HL-60 (cell line): ENCODE measurements at regions not wholly inside any gene's neighbourhood (a gene's known extent, or its start where the extent isn't known, plus 50 kb on each side); places are given as distances from the start of the nearest gene placed in this dataset.

ENCODE experiments used
- DNase-seq, 2 experiments: peaks; one replicate each; pipeline ENCODE4 v3.0.0-alpha.2; 2010 to 2020; ENCODE audit warnings: low read depth in 1 of 2, low spot score in 1 of 2
- H3K27ac ChIP-seq: fragments of 250-450 bp; sonication (Bioruptor Pico); replicated peaks from 2 replicates; pipeline ENCODE4 v1.5.1; 2020; ENCODE audit warnings: mild to moderate bottlenecking, moderate library complexity
- H3K27me3 ChIP-seq: fragments of 250-450 bp; sonication (Bioruptor Pico); 2 replicates; pipeline ENCODE4 v1.5.1; 2021; ENCODE audit warnings: mild to moderate bottlenecking, moderate library complexity; ENCODE audit not compliant: insufficient read depth, poor library complexity, severe bottlenecking
- H3K4me3 ChIP-seq: replicated peaks from 2 replicates; pipeline ENCODE4 v1.5.1; 2011; ENCODE audit warnings: mild to moderate bottlenecking, control low read depth, low read length; ENCODE audit not compliant: insufficient read depth
- CTCF ChIP-seq: IDR thresholded peaks from one replicate; pipeline ENCODE4 v1.5.1; 2011; ENCODE audit warnings: low read length, control low read depth, inconsistent platforms; ENCODE audit not compliant: insufficient read depth
- GABPA ChIP-seq: IDR thresholded peaks from 2 replicates; pipeline ENCODE4 v1.6.1; 2012; ENCODE audit warnings: low read depth
- POLR2AphosphoS5 ChIP-seq: IDR thresholded peaks from 2 replicates; pipeline ENCODE4 v1.6.1; 2012; ENCODE audit warnings: low read depth
- REST ChIP-seq: IDR thresholded peaks from 2 replicates; pipeline ENCODE4 v1.6.1; 2012; ENCODE audit warnings: low read depth; ENCODE audit not compliant: insufficient replicate concordance
- SPI1 ChIP-seq: IDR thresholded peaks from 2 replicates; pipeline ENCODE4 v1.6.1; 2012; ENCODE audit warnings: low read depth, mild to moderate bottlenecking, borderline replicate concordance

GRCh38 chr5:40378396-40379177 is 301.1 kb upstream of the PTGER4 start:
- TF ChIP-seq CTCF (no peak), GABPA (no peak), REST (no peak), POLR2AphosphoS5 (no peak), SPI1 (peak; percentile 28; the same call in 1 of the 2 replicates)
- Histone ChIP-seq H3K4me3 (no peak overlapping the region), H3K27ac (peak overlapping the region; percentile 80), H3K27me3 (no peaks in the 10 kb centered on the region)
- DNase-seq, result peak in 1 of 2 experiments; percentile 57

- no peak for DNase-seq
- H3K4me3 ChIP-seq, result no peak overlapping the region
- H3K27ac ChIP-seq, result peak overlapping the region; percentile 53
- H3K27me3 ChIP-seq, result no peaks in the 10 kb centered on the region
- TF ChIP-seq SPI1 (peak; percentile 26; the same call in 1 of the 2 replicates), GABPA (no peak)
Observed at GRCh38 chr5:40376566-40376965, 303.1 kb upstream of the PTGER4 start.

- no peaks in the 10 kb centered on the region for H3K27me3 ChIP-seq
- TF ChIP-seq CTCF (no peak), REST (no peak), POLR2AphosphoS5 (no peak), GABPA (no peak), SPI1 (no peak)
- no peak overlapping the region for H3K27ac ChIP-seq
- no peak overlapping the region for H3K4me3 ChIP-seq
- DNase-seq, result no peak
Observed at GRCh38 chr5:40374853-40375252, 304.9 kb upstream of the PTGER4 start.

- no peak for DNase-seq
- H3K4me3 ChIP-seq, result no peak overlapping the region
- TF ChIP-seq POLR2AphosphoS5, result no peak
- no peak for TF ChIP-seq SPI1
- H3K27ac ChIP-seq, result no peak overlapping the region
- no peaks in the 10 kb centered on the region for H3K27me3 ChIP-seq
Observed at GRCh38 chr5:40368200-40368599, 311.5 kb upstream of the PTGER4 start.

GRCh38 chr5:40367255-40367654 is 312.5 kb upstream of the PTGER4 start:
- H3K4me3 ChIP-seq, result no peak overlapping the region
- TF ChIP-seq SPI1, result no peak
- TF ChIP-seq POLR2AphosphoS5, result no peak
- no peak for TF ChIP-seq CTCF
- no peak for TF ChIP-seq GABPA
- TF ChIP-seq REST, result no peak
- H3K27me3 ChIP-seq, result no peaks in the 10 kb centered on the region
- no peak overlapping the region for H3K27ac ChIP-seq
- no peak for DNase-seq
